Heart left ventricle (tissue), 16 donors: ENCODE measurements at regions not wholly inside any gene's neighbourhood (a gene's known extent, or its start where the extent isn't known, plus 50 kb on each side); places are given as distances from the start of the nearest gene placed in this dataset.

ENCODE experiments used
- ATAC-seq, 4 donors: fragments of 200-7000 bp; cut with Tn5 transposase; one replicate each; pipeline ENCODE4 v1.9.1; 2020 to 2022; ENCODE audit warnings: moderate library complexity in 4 of 4, mild to moderate bottlenecking in 3 of 4, moderate number of reproducible peaks in 1 of 4
- DNase-seq, 5 donors: peaks; one replicate each; pipeline ENCODE4 v3.0.0-alpha.2; 2020
- H3K27ac ChIP-seq, 12 donors: fragments of 200-600 bp; sonication (generic) in 4 of 12; one replicate each; pipeline versions ENCODE4 v1.5.0 to v1.8.0; 2016 to 2022; ENCODE audit warnings: mild to moderate bottlenecking in 2 of 12
- H3K27me3 ChIP-seq, 9 donors: fragments of 200-600 bp; sonication (generic) in 2 of 9; one replicate each; pipeline versions ENCODE4 v1.5.1 to v1.8.0; 2016 to 2022; ENCODE audit warnings: mild to moderate bottlenecking in 3 of 9
- H3K36me3 ChIP-seq, 9 donors: fragments of 200-600 bp; sonication (generic) in 2 of 9; one replicate each; pipeline versions ENCODE4 v1.5.0 to v1.8.0; 2018 to 2022; ENCODE audit warnings: mild to moderate bottlenecking in 2 of 9
- H3K4me1 ChIP-seq, 12 donors: fragments of 200-600 bp; sonication (generic) in 4 of 12; one replicate each; pipeline versions ENCODE4 v1.5.0 to v1.8.0; 2016 to 2022; ENCODE audit warnings: mild to moderate bottlenecking in 3 of 12
- H3K4me3 ChIP-seq, 12 donors: fragments of 200-600 bp; sonication (generic) in 4 of 12; one replicate each; pipeline versions ENCODE4 v1.5.0 to v1.8.0; 2017 to 2022; ENCODE audit warnings: mild to moderate bottlenecking in 9 of 12, moderate library complexity in 4 of 12
- H3K9me3 ChIP-seq, 12 donors: fragments of 200-600 bp; sonication (generic) in 4 of 12; one replicate each; pipeline versions ENCODE4 v1.5.0 to v1.8.0; 2016 to 2022; ENCODE audit warnings: mild to moderate bottlenecking in 1 of 12
- POLR2A ChIP-seq, 2 donors: fragments of 450-650 bp; IDR thresholded peaks; one replicate each; pipeline ENCODE4 v1.6.1; 2017; ENCODE audit warnings: antibody characterized with exemption in 2 of 2, mild to moderate bottlenecking in 2 of 2, moderate library complexity in 2 of 2
- WGBS, 4 donors: extraction: QIAGEN DNeasy Blood & Tissue Kit in 2 of 4; methylation state at CpG; one replicate each; pipeline versions ENCODE4 v1.1.5 to v1.1.7; 2013 to 2018; 5-methylcytosine and 5-hydroxymethylcytosine counted together
- intact Hi-C, 10 donors: fragments of 100-400 bp; cut with DNase I; formaldehyde crosslinking; loops; one replicate each; pipeline versions ENCODE4 v1.11.1 to v1.14.2; 2022
- TF ChIP-seq, protein P1 (sequence below), 12 donors: fragments of 200-600 bp; sonication (generic) in 4 of 12; IDR thresholded peaks; one replicate each; pipeline versions ENCODE4 v1.5.0 to v1.8.0; 2018 to 2022; ENCODE audit warnings: antibody characterized with exemption in 12 of 12, mild to moderate bottlenecking in 5 of 12
- donor health status: ischemic (EF 13 %, LVEDD 7.1; RV severe dilation, severe dysfunction).
- donor health status: healthy with polysubstance abuse.
- donor health status: DM: no; HTN: yes; CAD: no.
- donor health status: DM: no; HTN: no; CAD: no.
- donor health status: ischemic (EF 25% LVEDD 6.9; RV normal size, moderate dysfunction).
- donor health status: ischemic (EF 25% LVEDD 5.7; RV mildly dilated, moderate dysfunction).
- donor health status: healthy.
- donor health status: DM: yes; HTN: yes; CAD: no.
- donor health status: ischemic (EF 35%, LVEDD 5.7; RV mildly dilated, moderate dysfunction).
- donor health status: nonischemic (EF 11% LVEDD 7.7; RV severe dilation, severe dysfunction).
- donor health status: DM: yes; HTN: yes; CAD: no.
- donor health status: PGD.
- donor health status: ischemic (EF 29% LVEDD 5.4; RV normal size, mild dysfunction).
- donor health status: nonischemic (EF 23%, LVEDD 6.1; RV moderate dilation, normal function).

DNA sequence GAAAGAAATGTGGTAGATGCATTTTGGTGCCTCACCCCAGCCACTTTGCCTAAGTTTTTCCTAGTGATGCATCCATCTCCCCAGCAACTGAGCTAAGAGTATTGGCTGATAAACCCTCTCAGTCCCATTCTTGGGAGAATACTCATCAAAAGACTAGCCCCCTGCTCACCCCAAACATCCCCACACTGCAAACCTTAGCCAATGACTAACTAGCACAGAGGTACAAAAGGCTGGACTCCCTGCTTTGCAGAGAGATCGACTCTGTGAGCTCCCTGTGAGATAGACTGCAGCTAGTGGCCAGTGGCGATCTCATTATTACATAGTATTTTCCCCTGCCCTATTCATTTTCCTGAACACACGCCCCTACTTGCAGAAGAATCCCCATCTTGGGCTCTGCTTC lies 155.3 kb downstream of the HHIPL2 start:
- DNase-seq (no peak), ATAC-seq (no peak)
- Histone ChIP-seq H3K9me3 (no peaks in the 10 kb centered on the region), H3K27ac (no peak overlapping the region), H3K27me3 (no peaks in the 10 kb centered on the region), H3K4me1 (no peaks in the 10 kb centered on the region), H3K36me3 (no peaks in the 10 kb centered on the region), H3K4me3 (no peak overlapping the region)
- WGBS, 4 donors = 71 to 81% (median 76%) methylated on average over 3 of the region's 3 CpGs
- intact Hi-C loops = no loop called here
- TF ChIP-seq, protein P1, sequence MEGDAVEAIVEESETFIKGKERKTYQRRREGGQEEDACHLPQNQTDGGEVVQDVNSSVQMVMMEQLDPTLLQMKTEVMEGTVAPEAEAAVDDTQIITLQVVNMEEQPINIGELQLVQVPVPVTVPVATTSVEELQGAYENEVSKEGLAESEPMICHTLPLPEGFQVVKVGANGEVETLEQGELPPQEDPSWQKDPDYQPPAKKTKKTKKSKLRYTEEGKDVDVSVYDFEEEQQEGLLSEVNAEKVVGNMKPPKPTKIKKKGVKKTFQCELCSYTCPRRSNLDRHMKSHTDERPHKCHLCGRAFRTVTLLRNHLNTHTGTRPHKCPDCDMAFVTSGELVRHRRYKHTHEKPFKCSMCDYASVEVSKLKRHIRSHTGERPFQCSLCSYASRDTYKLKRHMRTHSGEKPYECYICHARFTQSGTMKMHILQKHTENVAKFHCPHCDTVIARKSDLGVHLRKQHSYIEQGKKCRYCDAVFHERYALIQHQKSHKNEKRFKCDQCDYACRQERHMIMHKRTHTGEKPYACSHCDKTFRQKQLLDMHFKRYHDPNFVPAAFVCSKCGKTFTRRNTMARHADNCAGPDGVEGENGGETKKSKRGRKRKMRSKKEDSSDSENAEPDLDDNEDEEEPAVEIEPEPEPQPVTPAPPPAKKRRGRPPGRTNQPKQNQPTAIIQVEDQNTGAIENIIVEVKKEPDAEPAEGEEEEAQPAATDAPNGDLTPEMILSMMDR (IDR thresholded peaks at IDR 0.05) = no peak
- TF ChIP-seq POLR2A (IDR thresholded peaks at IDR 0.05) = no peak

DNA sequence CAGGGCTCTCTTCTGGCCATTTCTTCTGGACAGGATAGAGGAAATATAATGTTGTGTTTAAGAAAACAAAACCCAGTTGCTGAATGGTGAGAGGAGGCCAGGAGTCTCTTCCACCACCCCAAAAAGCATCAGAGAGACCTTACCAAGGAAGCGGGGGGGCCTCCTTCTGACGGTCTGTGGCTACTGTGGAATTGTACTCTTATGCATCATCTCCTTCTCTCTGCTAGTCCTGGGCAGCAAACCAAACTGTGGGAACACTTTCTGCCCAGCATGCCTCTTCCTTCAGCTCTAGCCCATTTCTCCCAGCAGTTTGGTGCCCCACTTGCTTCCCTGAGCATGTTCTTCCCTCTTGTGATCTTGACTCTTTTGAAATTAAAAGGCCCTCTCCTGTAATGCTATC lies 157.7 kb downstream of the HHIPL2 start:
- no peaks in the 10 kb centered on the region for H3K4me1 ChIP-seq
- no peak overlapping the region for H3K27ac ChIP-seq
- H3K36me3 ChIP-seq = no peaks in the 10 kb centered on the region
- WGBS, 4 donors = 78 to 89% (median 81%) methylated on average over 2 of the region's 2 CpGs
- intact Hi-C loops = no loop called here
- no peak for ATAC-seq
- no peak for DNase-seq
- no peak overlapping the region for H3K4me3 ChIP-seq
- no peaks in the 10 kb centered on the region for H3K9me3 ChIP-seq
- H3K27me3 ChIP-seq = no peaks in the 10 kb centered on the region
- TF ChIP-seq, protein P1 (IDR thresholded peaks at IDR 0.05) = no peak
- TF ChIP-seq POLR2A (IDR thresholded peaks at IDR 0.05) = no peak

DNA sequence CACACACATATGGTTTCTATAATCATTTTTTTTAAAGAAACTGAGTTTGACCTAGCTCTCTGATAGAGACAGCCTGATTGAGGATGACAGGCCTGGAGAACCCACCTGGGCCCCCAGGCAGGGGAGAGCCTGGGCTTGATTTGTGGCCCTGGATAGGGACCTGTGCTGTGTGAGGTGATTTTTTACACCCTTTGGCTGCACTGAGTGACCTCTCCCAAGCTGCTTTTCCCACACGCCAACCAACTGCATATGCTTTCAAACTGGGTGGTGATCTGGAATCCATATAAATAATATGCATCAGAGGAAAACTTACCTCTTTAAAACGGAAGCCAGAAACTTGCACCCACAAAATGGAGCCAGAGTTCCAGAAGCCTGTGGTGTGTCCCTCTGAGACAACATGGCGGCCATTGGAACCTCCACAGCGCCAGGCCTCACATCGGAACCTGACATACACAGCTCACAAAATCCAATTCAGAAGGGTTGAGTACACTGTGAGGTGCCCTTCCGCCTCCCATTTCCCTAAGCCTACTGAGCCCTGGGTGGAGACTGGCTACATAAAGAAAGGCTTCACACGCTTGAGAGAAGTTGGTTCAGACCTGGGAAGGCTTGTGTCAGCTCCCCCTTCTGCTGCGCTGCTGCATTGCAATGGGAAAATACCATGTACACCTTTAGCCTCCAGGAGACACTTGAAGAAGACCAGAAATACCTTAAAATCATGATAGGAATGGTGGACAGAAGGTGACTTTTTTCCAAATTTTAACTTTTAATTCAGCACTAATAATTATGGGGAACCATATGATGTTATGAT lies 160.7 kb downstream of the HHIPL2 start:
- Histone ChIP-seq H3K4me3 (no peak overlapping the region), H3K27ac (no peak overlapping the region), H3K4me1 (no peaks in the 10 kb centered on the region), H3K36me3 (no peaks in the 10 kb centered on the region), H3K27me3 (no peaks in the 10 kb centered on the region), H3K9me3 (peaks cover 0 to 8% (median 0%) of the 10 kb centered on the region in 12 donors)
- ATAC-seq = no peak
- WGBS, 4 donors = 73 to 83% (median 82%) methylated on average over 6 to 8 of the region's 8 CpGs
- no peak for TF ChIP-seq POLR2A (IDR thresholded peaks at IDR 0.05)
- TF ChIP-seq, protein P1 (IDR thresholded peaks at IDR 0.05) = no peak
- no peak for DNase-seq
- intact Hi-C loops = no loop called here

DNA sequence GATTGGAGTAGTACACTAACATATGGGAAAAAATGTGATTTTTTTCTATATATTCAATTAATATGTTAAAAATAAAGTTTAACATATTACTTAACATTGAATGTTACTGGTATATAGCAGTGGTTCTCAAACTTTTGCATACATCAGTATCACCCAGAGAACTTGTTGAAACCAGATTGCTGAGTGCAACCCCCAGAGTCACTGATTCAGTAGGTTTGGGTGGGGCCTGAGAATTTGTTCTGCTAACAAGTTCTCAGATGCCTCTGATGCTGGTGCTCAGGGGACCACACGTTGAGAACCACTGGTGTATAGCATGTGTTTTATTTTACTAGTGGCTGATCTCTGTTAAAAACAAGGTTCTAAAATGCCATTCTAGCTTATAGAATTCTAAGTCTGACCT lies 161.9 kb downstream of the HHIPL2 start:
- WGBS, 4 donors = 50 to 70% (median 69%) methylated on average over 1 of the region's 1 CpG
- no peak overlapping the region for H3K4me3 ChIP-seq
- no peak overlapping the region for H3K27ac ChIP-seq
- no peaks in the 10 kb centered on the region for H3K27me3 ChIP-seq
- H3K9me3 ChIP-seq = peaks cover 0 to 8% (median 0%) of the 10 kb centered on the region in 12 donors
- intact Hi-C loops = no loop called here
- no peak for TF ChIP-seq POLR2A (IDR thresholded peaks at IDR 0.05)
- TF ChIP-seq, protein P1 (IDR thresholded peaks at IDR 0.05) = no peak
- H3K36me3 ChIP-seq = no peaks in the 10 kb centered on the region
- ATAC-seq (no peak), DNase-seq (no peak)
- H3K4me1 ChIP-seq = no peaks in the 10 kb centered on the region
